NCI-H146 treated with DMSO at 0.1 percent for 48 hours (cell line): ENCODE measurements at regions not wholly inside any gene's neighbourhood (a gene's known extent, or its start where the extent isn't known, plus 50 kb on each side); places are given as distances from the start of the nearest gene placed in this dataset.
"Not testable (repeated sequence)": the region's sequence is repeated elsewhere in the genome, so short reads cannot be mapped to it uniquely, and the experiment has no call there.

Experiments
- DNase-seq: peaks from one replicate; lab custom pipeline; 2025; ENCODE audit not compliant: unreplicated experiment; lab: John Stamatoyannopoulos, UW

DNA sequence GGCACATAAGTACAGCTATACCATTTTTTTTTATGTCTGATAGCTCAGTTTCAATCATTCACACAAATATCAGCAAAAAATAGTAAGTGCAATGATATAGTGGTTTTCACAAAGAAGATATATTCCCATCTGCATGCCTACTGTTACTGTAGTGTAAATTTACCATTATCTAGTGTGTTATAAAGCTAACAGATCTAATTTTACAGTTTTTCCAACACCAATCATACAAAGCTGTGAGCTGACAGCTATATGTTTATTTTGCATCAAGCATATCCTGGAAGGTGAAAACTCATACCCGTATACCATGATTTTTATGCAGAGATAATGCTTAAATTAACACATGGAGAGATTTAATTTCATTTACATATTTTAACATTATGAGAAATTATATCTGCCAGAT is 89.9 kb upstream of the HAPLN1 start:
- no peak for DNase-seq

- no peak for DNase-seq
Observed at GRCh38 chr5:83802686-83803085, 82.0 kb upstream of the HAPLN1 start.

DNA sequence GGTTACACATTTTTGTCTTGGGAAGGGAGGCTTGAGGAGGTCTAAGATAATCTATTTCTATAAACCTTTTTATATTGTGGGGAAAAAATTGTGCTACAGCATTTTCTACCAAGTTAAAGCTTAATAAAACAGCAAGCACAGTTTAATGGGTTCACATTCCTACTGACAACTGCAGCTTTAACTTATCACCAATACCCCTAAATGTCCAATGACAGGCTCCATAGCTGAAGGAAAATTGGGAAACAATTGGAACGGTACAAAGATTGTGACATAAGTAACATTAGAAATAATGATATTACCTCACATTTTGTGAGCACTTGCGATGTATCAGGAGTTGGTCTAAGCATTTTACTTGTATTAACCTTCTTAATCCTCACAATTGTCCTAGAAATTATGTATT is 79.5 kb upstream of the HAPLN1 start:
- DNase-seq, result no peak

GRCh38 chr5:83799020-83799419 is 78.4 kb upstream of the HAPLN1 start:
- not testable (repeated sequence) for DNase-seq

GRCh38 chr5:83789371-83789770 is 68.7 kb upstream of the HAPLN1 start:
- DNase-seq, result no peak

- no peak for DNase-seq
Observed at GRCh38 chr5:83787631-83788030, 67.0 kb upstream of the HAPLN1 start.

DNA sequence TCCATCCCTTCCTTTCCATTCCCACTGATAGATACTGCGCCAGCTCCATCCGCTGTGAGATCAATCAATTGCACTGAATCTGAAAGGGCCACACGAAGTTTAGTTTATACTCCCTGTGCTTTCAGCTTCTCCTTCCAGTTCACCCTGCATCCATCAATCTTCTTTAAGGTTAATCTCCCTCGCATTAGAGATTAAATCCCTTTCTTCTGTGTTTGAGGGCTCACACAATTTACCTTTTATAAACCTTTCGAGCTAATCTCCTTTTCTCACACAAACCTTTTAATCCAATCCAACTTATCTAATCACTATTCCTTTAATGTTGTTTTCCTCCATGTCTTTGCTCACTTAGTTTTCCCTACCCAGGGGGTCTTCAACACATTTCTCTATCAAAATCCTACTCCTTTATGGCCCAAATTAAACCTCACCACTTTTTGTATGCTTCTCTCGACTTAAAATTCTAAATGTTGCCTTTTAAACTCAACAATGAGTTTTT is 64.6 kb upstream of the HAPLN1 start:
- no peak for DNase-seq

- no peak for DNase-seq
Observed at GRCh38 chr5:83780699-83781350, 60.2 kb upstream of the HAPLN1 start.

GRCh38 chr5:83777856-83778255 is 57.2 kb upstream of the HAPLN1 start:
- DNase-seq, result no peak

DNA sequence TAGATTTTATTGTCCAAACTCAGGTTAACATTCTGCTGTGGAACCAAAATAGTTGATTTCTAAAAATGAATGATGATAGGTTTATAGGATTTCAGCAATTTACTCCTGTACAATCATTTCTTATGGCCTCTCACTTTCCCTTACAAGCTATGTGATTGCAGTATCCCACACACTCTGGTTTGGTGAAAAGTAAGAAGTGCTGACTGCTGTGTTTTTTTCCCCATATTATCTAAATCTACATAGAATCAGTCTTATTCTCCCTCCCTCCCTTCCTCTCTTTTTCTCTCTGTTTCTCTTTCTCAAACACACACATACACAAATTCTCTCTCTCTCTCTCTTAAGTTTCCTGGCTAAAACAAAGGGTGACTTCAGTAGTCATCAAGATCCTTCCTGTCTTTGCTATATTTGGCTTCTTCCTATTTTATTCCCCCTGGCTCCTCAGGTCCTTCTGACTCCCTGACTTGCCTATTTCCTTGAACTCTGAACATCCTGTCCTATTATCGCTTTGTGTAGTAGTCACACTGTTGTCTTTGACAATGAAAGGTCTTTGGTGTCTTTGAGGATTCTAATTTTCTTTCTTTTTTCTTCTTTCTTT is 55.9 kb upstream of the HAPLN1 start:
- DNase-seq, result no peak
